Umbilical cord (tissue), 1 donor: ENCODE measurements at regions not wholly inside any gene's neighbourhood (a gene's known extent, or its start where the extent isn't known, plus 50 kb on each side); places are given as distances from the start of the nearest gene placed in this dataset.

Source experiments
- DNase-seq: peaks from one replicate; pipeline ENCODE4 v3.0.0-alpha.2; 2015; ENCODE audit warnings: low spot score

GRCh38 chr6:169853196-169854082 lies 102.0 kb downstream of the ERMARD start:
- no peak for DNase-seq

GRCh38 chr6:169852504-169853195 lies 101.2 kb downstream of the ERMARD start:
- DNase-seq = no peak

- DNase-seq = peak; percentile 35
Observed at GRCh38 chr6:169851641-169852503, 100.5 kb downstream of the ERMARD start.

GRCh38 chr6:169850746-169851145 lies 99.3 kb downstream of the ERMARD start:
- no peak for DNase-seq

GRCh38 chr6:169850154-169850553 lies 98.7 kb downstream of the ERMARD start:
- no peak for DNase-seq

GRCh38 chr6:169849396-169849795 lies 98.0 kb downstream of the ERMARD start:
- DNase-seq = no peak

- DNase-seq = no peak
Observed at GRCh38 chr6:169848946-169849345, 97.5 kb downstream of the ERMARD start.

GRCh38 chr6:169847901-169848311 lies 96.5 kb downstream of the ERMARD start:
- no peak for DNase-seq

GRCh38 chr6:169847141-169847674 lies 95.8 kb downstream of the ERMARD start:
- DNase-seq = no peak

- DNase-seq = no peak
Observed at GRCh38 chr6:169846286-169847056, 95.0 kb downstream of the ERMARD start.

- no peak for DNase-seq
Observed at GRCh38 chr6:169845426-169846285, 94.2 kb downstream of the ERMARD start.

GRCh38 chr6:169844946-169845345 lies 93.5 kb downstream of the ERMARD start:
- no peak for DNase-seq

- DNase-seq = no peak
Observed at GRCh38 chr6:169843991-169844390, 92.6 kb downstream of the ERMARD start.

GRCh38 chr6:169843110-169843509 lies 91.7 kb downstream of the ERMARD start:
- no peak for DNase-seq

- no peak for DNase-seq
Observed at GRCh38 chr6:169841907-169842606, 90.6 kb downstream of the ERMARD start.

- DNase-seq = no peak
Observed at GRCh38 chr6:169841251-169841650, 89.8 kb downstream of the ERMARD start.

GRCh38 chr6:169839898-169840631 lies 88.6 kb downstream of the ERMARD start:
- no peak for DNase-seq

GRCh38 chr6:169839493-169839892 lies 88.1 kb downstream of the ERMARD start:
- no peak for DNase-seq
